ENCODE measurements at regions not wholly inside any gene's neighbourhood (a gene's known extent, or its start where the extent isn't known, plus 50 kb on each side); places are given as distances from the start of the nearest gene placed in this dataset.
"Not testable (repeated sequence)": the region's sequence is repeated elsewhere in the genome, so short reads cannot be mapped to it uniquely, and the experiment has no call there.

DNA sequence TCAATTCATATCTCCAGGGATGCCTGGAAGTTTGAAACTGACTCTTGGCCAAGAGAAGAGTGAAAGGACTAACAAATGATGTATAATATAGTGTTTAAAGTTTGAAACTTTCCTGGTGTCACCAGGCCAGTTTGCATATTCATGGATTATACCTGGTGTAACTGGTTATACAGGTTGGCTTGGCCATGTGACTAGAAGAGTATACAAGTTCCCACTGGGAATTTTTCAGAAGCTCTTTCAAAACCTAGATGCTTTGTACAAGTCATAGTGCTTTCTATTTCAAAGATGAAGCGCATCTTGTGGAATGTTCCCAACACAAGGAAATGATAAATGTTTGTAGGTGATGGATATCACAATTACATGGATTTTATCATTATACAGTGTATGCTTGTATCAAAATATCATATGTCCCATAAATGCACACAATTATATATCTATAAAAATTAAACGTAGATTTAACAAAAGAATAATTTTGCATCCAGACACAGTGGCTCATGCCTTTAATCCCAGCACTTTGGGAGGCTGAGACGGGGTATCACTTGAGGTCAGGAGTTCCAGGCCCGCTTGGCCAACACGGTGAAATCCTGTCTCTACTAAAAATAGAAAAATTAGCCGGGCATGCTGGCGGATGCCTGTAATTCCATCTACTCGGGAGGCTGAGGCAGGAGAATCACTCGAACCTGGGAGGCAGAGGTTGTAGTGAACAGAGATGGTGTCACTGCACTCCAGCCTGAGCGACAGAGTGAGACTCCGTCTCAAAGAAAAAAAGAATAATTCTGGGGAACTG is 1420.2 kb downstream of the GRIK2 start:
- DNase-seq = no peak

- DNase-seq = no peak
Measured at GRCh38 chr6:102812242-102812641, 1418.7 kb downstream of the GRIK2 start.

DNA sequence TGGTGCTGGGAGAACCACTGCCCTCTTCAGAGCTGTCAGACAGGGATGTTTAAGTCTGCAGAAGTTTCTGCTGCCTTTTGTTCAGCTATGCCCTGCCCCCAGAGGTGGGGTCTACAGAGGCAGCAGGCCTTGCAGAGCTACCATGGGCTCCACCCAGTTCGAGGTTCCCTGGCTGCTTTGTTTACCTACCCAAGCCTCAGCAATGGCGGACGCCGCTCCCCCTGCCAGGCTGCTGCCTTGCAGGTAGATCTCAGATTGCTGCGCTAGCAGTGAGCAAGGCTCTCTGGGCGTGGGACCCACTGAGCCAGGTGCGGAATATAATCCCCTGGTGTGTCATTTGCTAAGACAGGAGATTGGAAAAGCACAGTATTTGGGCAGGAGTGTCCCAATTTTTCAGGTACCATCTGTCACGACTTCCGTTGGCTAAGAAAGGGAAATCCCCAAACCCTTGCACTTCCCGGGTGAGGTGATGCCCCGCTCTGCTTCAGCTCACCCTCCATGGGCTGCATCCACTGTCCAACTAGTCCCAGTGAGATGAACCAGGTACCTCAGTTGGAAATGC is 1415.5 kb downstream of the GRIK2 start:
- not testable (repeated sequence) for DNase-seq

- DNase-seq = no peak
Measured at GRCh38 chr6:102799051-102799450, 1405.5 kb downstream of the GRIK2 start.

- no peak for DNase-seq
Measured at GRCh38 chr6:102798636-102799035, 1405.1 kb downstream of the GRIK2 start.

GRCh38 chr6:102793752-102794151 is 1400.2 kb downstream of the GRIK2 start:
- no peak for DNase-seq

GRCh38 chr6:102774326-102774725 is 1380.8 kb downstream of the GRIK2 start:
- DNase-seq = no peak

- DNase-seq = no peak
Measured at GRCh38 chr6:102773636-102774035, 1380.1 kb downstream of the GRIK2 start.

- DNase-seq = no peak
Measured at GRCh38 chr6:102766963-102767362, 1373.5 kb downstream of the GRIK2 start.

DNA sequence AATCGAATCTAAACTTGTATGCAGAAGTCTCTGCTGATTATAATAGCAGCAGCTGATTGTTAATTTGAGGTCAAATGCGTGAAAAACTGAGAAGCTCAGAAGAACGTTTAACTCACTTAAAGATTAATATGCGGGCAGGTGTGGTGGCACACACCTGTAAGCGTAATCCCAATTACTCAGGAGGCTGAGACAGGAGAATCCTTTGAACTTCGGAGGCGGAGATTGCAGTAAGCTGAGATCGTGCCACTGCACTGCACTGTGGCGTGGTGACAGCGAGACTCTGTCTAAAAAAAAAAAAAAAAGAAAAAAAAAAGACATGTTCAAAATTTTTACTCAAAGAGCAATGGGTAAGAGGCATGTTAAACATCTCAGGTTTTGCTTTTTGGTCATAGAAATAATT is 1370.8 kb downstream of the GRIK2 start:
- no peak for DNase-seq

GRCh38 chr6:102763891-102764290 is 1370.4 kb downstream of the GRIK2 start:
- DNase-seq = no peak

DNA sequence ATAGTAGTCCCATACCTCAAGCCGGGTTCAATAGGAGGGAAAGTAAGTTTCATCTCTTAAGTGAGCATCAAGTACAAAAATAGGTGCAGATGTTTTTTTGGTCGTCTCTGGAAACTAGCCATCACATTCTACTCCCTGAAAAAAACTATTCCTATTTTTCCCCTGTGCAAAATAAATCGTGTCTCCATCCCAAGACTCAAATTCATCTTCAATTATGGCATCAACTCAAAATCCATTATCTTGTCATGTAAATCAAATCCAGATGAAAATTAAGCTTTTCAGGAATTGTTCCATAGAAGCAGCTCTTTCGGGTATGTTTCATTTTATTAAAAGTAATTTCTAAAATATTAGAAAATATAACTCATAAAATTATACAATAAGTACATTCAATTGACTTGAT is 1368.4 kb downstream of the GRIK2 start:
- no peak for DNase-seq

- DNase-seq = no peak
Measured at GRCh38 chr6:102759415-102759814, 1365.9 kb downstream of the GRIK2 start.

DNA sequence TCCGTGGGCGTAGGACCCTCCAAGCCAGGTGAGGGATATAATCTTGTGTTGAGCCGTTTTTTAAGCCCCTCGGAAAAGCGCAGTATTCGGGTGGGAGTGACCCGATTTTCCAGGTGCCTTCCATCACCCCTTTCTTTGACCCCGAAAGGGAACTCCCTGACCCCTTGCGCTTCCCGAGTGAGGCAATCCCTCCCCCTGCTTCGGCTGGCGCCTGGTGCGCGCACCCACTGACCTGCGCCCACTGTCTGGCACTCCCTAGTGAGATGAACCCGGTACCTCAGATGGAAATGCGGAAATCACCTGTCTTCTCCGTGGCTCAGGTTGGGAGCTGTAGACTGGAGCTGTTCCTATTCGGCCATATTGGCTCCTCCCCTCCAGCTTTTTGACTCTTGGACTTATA is 1365.0 kb downstream of the GRIK2 start:
- not testable (repeated sequence) for DNase-seq

GRCh38 chr6:102749210-102749971 is 1355.9 kb downstream of the GRIK2 start:
- no peak for DNase-seq

- DNase-seq = no peak
Measured at GRCh38 chr6:102746941-102747340, 1353.4 kb downstream of the GRIK2 start.

DNA sequence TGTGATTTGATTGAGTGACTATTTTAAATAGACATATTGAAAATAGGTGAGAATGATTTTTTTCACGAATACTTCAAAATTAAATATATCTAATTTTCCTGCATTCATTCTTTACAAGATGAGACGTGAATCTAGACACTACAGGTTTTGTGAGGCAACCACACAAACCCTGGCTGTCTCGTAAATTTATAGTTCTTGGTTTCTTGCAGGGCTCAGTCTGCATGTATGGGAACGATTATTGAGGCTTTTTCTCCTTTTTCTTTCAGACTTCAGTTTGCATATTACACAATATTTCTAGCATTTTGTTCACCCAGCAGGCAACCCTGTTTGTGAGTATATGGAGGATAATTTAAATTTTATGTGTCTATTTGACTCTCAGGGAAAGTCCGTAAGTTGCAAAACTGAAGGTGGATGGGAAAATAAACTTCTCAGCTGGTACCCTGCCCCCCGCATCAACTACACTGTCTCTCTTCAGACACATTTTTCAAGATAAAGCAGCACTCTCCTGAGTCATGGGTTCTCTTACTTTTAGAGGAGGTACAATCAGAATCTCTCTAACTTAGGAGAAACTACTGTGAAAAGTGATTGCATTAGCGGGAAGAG is 1349.3 kb downstream of the GRIK2 start:
- no peak for DNase-seq

DNA sequence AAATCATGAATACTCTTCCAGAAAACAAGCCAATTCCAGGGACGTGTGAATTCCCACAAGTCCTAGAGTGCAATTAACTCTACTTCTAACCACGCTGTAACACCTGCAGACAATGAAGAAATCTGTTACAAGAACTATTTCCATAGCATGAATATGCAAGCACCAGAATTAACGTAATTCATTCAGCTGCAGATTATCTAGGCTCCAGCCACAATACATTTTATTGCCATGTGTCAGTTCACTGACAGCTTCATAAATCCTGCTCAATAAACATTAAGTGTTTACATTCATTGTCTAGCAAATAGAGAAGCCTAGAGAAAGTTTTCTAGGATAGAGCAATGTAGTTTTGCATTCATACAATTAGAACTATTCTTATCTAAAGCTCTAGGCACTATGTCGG is 1348.5 kb downstream of the GRIK2 start:
- no peak for DNase-seq

DNA sequence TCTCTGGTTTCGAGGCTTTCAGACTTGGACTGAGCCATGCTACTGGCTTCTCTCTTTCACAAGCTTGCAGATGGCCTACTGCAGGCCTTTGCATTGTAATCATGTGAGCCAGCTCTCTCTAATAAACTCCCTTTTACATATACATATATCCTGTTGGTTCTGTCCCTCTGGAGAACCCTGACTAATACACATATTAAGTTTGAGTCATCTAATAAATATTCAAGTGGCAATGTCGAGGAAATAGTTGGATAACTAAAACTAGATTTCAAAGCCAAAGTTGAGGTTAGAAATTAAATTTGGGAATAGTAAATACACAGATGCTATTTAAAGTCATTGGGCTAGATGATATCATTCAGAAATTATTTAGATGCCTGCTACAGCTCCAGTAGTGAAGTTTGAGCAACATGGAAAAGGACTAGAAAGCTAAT is 1343.4 kb downstream of the GRIK2 start:
- DNase-seq = no peak

- DNase-seq = peak in 1 of 5 donors; percentile 0
Measured at GRCh38 chr6:102732898-102733297, 1339.4 kb downstream of the GRIK2 start.

- DNase-seq = not testable (repeated sequence)
Measured at GRCh38 chr6:102722086-102722485, 1328.6 kb downstream of the GRIK2 start.

GRCh38 chr6:102717737-102718456 is 1324.4 kb downstream of the GRIK2 start:
- no peak for DNase-seq

- no peak for DNase-seq
Measured at GRCh38 chr6:102717252-102717651, 1323.7 kb downstream of the GRIK2 start.
